ENCODE measurements at regions not wholly inside any gene's neighbourhood (a gene's known extent, or its start where the extent isn't known, plus 50 kb on each side); places are given as distances from the start of the nearest gene placed in this dataset.

DNA sequence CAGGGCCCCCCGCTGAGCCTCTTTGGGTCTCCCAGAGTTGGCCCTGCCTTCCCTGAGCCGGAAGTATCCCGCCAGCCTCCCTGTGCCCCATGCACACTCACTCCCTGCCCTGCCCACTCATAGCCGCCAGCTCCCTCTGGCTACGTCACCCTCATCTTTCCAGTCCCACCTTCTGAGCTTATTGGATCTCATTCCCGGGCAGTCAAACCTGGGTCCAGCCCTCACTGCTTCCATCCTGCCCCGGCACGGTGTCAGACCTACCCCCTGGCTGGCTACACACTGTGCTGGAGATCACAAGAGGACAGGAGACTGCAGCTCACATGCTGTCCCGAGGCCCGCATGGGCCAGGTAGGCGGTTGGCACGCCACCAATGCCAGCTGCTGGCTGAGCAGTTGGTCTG, 147.2 kb downstream of the ASB1 start:
- no peaks in the 10 kb centered on the region for H3K79me2 ChIP-seq (ENCODE audit: insufficient read depth, low read length)
- no peaks in the 10 kb centered on the region for H3K9me3 ChIP-seq (replicated peaks in 1 of 2; ENCODE audit: control insufficient read depth in 1 of 2, insufficient read depth in 1 of 2, low read length in 2 of 2)
- peaks cover 0 to 2% (median 0%) of the 10 kb centered on the region in 7 donors for H3K9me3 Mint-ChIP-seq
- H3K36me3 ChIP-seq (replicated peaks in 1 of 2; ENCODE audit: control insufficient read depth in 1 of 2, insufficient read depth in 2 of 2, low read length in 2 of 2), result no peaks in the 10 kb centered on the region
- no peak overlapping the region for H3K4me3 Mint-ChIP-seq
- peaks cover 3 to 19% (median 9%) of the 10 kb centered on the region in 3 donors for H3K27me3 Mint-ChIP-seq (ENCODE audit: low read depth in 3 of 3)
- no peaks in the 10 kb centered on the region for H3K27me3 ChIP-seq (ENCODE audit: control insufficient read depth in 2 of 2, insufficient read depth in 2 of 2, low read length in 2 of 2)
- no peak for DNase-seq
- TF ChIP-seq, protein P1, sequence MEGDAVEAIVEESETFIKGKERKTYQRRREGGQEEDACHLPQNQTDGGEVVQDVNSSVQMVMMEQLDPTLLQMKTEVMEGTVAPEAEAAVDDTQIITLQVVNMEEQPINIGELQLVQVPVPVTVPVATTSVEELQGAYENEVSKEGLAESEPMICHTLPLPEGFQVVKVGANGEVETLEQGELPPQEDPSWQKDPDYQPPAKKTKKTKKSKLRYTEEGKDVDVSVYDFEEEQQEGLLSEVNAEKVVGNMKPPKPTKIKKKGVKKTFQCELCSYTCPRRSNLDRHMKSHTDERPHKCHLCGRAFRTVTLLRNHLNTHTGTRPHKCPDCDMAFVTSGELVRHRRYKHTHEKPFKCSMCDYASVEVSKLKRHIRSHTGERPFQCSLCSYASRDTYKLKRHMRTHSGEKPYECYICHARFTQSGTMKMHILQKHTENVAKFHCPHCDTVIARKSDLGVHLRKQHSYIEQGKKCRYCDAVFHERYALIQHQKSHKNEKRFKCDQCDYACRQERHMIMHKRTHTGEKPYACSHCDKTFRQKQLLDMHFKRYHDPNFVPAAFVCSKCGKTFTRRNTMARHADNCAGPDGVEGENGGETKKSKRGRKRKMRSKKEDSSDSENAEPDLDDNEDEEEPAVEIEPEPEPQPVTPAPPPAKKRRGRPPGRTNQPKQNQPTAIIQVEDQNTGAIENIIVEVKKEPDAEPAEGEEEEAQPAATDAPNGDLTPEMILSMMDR (IDR thresholded peaks at IDR 0.05), result no peak
- H3K27ac Mint-ChIP-seq, result no peak overlapping the region
- H3K4me2 ChIP-seq (replicated peaks; ENCODE audit: extremely low read depth, low read length, poor library complexity, severe bottlenecking), result no peak overlapping the region
- H3K9ac ChIP-seq (ENCODE audit: insufficient read depth, low read length, poor library complexity, severe bottlenecking), result no peak overlapping the region
- H4K20me1 ChIP-seq (ENCODE audit: insufficient read depth, low read length), result no peaks in the 10 kb centered on the region
- 94% methylated on average over 11 of the region's 12 CpGs for WGBS (ENCODE audit: insufficient coverage)
- H3K27ac ChIP-seq (ENCODE audit: low read depth in 1 of 2, low read length in 2 of 2), result no peak overlapping the region
- intact Hi-C loops (cut with micrococcal nuclease), result no loop called here
- no peaks in the 10 kb centered on the region for H3K36me3 Mint-ChIP-seq
- no peak overlapping the region for H3K4me3 ChIP-seq (replicated peaks in 1 of 3; ENCODE audit: low read depth in 2 of 3, low read length in 3 of 3)
- no peak overlapping the region for H2AFZ ChIP-seq (ENCODE audit: insufficient read depth, low read depth, low read length, poor library complexity, severe bottlenecking)
- peaks cover 29 to 34% of the 10 kb centered on the region in 2 donors for H3K4me1 ChIP-seq (ENCODE audit: control insufficient read depth in 1 of 2, insufficient read depth in 2 of 2, low read length in 2 of 2)
- peaks cover 33% of the 10 kb centered on the region for H3K4me1 Mint-ChIP-seq

DNA sequence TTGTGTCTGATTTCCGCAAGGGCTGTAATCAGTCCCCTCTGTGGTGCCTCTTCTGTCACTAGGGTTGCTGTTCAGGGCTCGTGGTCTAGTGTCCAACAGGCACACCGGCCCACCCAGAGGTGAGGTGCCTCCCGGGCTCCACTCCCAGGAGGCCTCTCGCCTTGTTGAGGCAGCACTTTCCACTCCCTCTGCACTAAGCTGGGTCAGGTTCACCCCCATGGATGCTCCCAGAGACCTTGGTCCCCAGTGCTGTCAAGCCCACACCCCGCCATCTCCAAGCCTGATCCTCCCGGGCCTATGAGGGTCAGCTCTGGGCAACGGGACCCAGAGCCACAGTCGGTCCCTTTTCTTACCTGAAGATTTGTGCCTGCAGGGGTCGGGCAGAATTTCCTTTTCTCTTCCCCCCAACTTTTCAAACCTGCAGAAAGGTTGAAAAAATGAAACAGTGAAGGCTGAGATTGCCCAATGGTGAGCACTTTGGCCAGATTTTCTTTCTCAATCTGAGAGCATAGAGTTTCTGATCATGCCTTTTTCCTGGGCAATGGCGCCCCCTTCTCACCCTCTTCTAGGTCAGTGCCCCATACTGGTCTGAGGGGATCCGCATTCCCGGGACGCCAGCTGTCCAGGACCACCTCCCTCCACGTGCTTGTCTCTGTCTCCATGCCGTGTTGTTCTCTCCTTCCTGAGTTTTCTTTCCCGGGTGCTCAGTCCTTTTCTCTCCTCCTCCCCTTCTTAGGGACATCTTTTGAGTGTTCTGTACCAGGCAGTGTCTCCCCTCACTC, 148.0 kb downstream of the ASB1 start:
- WGBS (ENCODE audit: insufficient coverage), result 85% methylated on average over 15 of the region's 17 CpGs
- intact Hi-C loops (cut with micrococcal nuclease), result no loop called here

More for the DNA sequence above, 148.0 kb downstream of the ASB1 start:
- no peak overlapping the region for H3K9ac ChIP-seq (ENCODE audit: insufficient read depth, low read length, poor library complexity, severe bottlenecking)
- H3K27me3 ChIP-seq (ENCODE audit: control insufficient read depth in 2 of 2, insufficient read depth in 2 of 2, low read length in 2 of 2), result no peaks in the 10 kb centered on the region
- TF ChIP-seq, protein P1 (IDR thresholded peaks at IDR 0.05), result no peak
- H3K4me3 ChIP-seq (replicated peaks in 1 of 3; ENCODE audit: low read depth in 2 of 3, low read length in 3 of 3), result no peak overlapping the region
- no peaks in the 10 kb centered on the region for H3K9me3 ChIP-seq (replicated peaks in 1 of 2; ENCODE audit: control insufficient read depth in 1 of 2, insufficient read depth in 1 of 2, low read length in 2 of 2)
- H3K36me3 ChIP-seq (replicated peaks in 1 of 2; ENCODE audit: control insufficient read depth in 1 of 2, insufficient read depth in 2 of 2, low read length in 2 of 2), result no peaks in the 10 kb centered on the region
- Mint-ChIP-seq H3K4me3 (no peak overlapping the region), H3K36me3 (no peaks in the 10 kb centered on the region), H3K4me1 (peaks cover 26% of the 10 kb centered on the region), H3K9me3 (peaks cover 0 to 2% (median 0%) of the 10 kb centered on the region in 7 donors), H3K27ac (no peak overlapping the region), H3K27me3 (ENCODE audit: low read depth in 3 of 3) (peaks cover 6 to 19% (median 9%) of the 10 kb centered on the region in 3 donors)
- no peak for DNase-seq
- H3K79me2 ChIP-seq (ENCODE audit: insufficient read depth, low read length), result no peaks in the 10 kb centered on the region
- H2AFZ ChIP-seq (ENCODE audit: insufficient read depth, low read depth, low read length, poor library complexity, severe bottlenecking), result no peak overlapping the region
- no peak overlapping the region for H3K27ac ChIP-seq (ENCODE audit: low read depth in 1 of 2, low read length in 2 of 2)
- H4K20me1 ChIP-seq (ENCODE audit: insufficient read depth, low read length), result no peaks in the 10 kb centered on the region
- no peak overlapping the region for H3K4me2 ChIP-seq (replicated peaks; ENCODE audit: extremely low read depth, low read length, poor library complexity, severe bottlenecking)
- peaks cover 23 to 26% of the 10 kb centered on the region in 2 donors for H3K4me1 ChIP-seq (ENCODE audit: control insufficient read depth in 1 of 2, insufficient read depth in 2 of 2, low read length in 2 of 2)

Data from CD14-positive monocyte (primary cell).